ENCODE measurements at regions not wholly inside any gene's neighbourhood (a gene's known extent, or its start where the extent isn't known, plus 50 kb on each side); places are given as distances from the start of the nearest gene placed in this dataset.

DNA sequence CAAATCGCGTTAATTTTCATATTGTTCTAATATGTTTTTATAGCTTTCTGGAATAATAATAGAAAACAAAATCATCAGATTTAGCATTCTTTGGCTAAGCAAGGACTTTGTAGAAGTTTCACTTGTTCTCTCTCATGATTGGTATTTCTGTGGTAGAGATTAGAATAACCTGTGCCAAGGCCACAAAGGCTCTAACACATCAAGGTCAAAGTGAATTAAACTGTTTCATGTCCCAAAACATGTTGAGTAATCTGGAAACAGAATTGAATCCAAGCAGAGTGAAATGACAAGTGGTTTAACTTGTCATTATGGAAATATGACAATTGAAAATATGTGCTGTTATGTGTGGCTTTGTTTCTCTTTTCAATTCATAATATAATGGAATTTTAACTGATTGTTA is 617.4 kb downstream of the CCDC85A start:
- DNase-seq (ENCODE audit: low read depth): no peak

DNA sequence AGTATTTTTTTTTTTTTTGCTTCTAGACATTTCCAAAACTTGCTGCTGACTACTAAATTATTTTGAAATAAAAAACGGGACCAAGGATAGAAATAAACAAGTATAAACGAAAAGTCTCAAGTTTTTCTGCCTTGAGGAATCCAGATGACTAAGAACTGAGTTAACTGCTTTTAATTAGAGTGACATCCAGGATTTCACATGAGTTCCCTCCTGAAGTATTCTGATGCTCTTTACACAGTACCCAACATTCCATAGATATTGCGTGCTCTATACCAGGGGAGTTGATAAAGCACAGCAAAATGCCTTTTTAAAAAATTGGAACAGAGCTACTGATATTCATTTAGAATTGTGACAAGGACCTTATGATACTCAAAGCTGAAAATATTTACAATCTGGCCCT is 618.0 kb downstream of the CCDC85A start:
- no peak for DNase-seq (ENCODE audit: low read depth)

DNA sequence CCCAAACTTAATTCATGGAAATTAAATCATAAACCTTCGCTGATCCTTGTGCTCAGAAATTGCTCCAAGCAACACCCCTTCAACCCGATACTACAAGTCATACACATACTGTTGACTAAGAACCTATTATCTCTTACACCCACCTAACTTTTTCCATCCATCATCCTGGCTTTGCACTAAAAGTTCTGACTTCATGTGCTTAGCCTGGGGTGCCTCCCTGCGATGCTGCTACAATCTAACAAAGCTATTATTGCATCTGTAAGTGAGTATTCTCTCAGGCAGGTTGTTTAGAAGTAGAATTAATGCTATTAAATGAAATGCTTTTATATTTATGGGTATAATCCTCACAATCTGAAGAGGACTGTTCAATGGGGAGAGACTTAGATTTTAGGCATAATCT is 619.8 kb downstream of the CCDC85A start:
- DNase-seq (ENCODE audit: low read depth): no peak

DNA sequence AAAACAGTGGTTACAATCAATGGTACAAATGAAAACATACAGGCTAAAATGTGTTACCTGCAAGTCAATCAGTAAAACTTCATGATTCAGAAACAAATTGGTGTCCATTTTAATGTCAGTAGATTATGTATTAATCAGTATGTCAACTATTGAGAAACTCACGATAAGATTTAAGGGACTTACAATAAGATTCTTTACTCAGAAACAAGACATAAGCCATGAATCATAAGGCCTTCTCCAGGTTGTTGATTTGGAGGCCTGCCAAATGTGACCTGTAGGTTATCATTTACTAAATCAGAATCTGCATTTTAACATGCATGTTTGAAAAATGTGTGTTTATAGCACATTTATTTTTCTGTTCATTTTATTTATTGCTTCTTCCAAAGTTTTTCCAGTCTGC is 623.1 kb downstream of the CCDC85A start:
- DNase-seq (ENCODE audit: low read depth): no peak

DNA sequence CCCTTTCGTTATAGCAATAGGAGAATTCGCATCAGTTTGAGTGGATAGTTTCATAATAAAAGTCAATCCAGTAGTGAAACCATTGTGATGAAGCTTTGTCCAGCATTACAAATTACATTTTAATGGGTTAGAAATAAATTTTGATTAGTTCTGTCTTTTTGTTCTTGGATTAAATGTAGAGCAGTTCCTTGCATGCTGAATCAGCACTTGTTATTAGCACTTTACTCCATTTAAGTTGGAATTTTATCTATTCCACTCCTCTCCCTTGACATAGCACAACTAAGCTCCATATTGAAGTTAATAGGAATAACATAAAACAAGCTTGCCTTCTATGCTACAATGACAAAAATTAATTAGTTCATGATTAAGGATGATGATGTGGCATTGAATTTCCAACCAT is 624.1 kb downstream of the CCDC85A start:
- no peak for DNase-seq (ENCODE audit: low read depth)

DNA sequence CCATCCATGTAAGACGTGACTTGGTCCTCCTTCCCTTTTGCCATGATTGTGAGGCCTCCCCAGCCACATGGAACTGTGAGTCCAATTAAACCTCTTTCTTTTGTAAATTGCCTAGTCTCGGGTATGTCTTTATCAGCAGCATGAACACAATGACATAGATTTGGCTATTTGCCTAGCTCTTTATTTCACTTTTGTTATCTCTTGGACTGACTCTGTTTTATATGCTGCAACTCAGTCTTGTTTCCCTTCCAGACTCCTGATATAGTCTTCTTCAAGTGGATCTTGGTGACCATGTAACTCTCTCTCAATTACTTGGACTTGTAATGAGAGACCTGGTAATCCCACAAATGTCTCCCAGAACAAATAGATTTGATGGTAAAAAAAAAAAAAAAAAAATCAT is 627.6 kb downstream of the CCDC85A start:
- no peak for DNase-seq (ENCODE audit: low read depth)

DNA sequence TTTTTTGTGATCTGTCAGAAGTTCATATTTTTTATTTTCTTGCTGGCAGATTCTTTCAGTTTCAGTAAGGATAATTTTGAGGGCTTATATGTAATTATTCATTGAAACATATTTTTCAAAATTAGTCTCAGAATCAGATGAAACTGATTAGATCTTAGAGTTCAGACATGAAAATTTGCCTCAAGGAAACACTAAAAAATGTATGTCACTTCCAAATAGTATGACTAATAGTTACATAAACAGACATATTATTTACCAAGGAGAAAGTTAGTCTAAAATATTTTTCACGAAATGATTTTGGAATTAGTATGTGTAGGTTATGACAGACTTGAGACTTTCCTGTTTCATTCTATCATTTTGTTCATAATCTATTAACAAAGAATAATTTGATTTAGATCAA is 628.6 kb downstream of the CCDC85A start:
- DNase-seq (ENCODE audit: low read depth): no peak

DNA sequence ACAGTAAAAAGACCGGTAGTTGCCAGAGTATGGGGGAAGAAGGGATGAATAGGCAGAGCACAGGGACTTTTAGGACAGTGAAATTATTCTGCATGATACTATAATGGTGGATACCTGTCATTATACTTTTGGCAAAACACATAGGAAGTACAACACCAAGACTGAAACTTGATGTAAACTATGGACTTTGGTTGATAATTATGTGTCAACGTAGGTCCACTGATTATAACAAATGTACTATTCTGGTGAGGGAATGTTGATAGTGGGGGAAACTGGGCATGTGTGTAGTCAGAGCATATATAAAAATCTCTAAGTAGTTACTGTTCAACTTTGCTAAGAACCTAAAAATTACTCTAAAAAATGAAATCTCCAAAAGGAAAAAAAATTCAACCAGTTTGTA is 629.7 kb downstream of the CCDC85A start:
- no peak for DNase-seq (ENCODE audit: low read depth)

DNA sequence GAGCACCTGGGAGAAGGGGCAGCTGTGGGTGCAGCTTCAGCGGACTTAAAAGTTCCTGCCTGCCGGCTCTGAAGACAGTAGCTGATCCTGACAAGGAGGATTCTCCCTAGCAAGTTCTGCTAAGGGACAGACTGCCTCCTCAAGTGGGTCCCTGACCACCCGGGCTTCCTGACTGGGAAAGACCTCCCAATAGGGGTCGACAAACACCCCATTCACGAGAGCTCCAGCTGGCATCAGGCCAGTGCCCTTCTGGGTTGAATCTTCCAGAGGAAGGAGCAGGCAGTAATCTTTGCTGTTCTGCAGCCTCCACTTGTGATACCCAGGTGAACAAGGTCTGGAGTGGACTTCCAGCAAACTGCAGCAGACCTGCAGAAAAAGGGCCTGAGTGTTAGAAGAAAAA is 632.9 kb downstream of the CCDC85A start:
- no peak for DNase-seq (ENCODE audit: low read depth)

DNA sequence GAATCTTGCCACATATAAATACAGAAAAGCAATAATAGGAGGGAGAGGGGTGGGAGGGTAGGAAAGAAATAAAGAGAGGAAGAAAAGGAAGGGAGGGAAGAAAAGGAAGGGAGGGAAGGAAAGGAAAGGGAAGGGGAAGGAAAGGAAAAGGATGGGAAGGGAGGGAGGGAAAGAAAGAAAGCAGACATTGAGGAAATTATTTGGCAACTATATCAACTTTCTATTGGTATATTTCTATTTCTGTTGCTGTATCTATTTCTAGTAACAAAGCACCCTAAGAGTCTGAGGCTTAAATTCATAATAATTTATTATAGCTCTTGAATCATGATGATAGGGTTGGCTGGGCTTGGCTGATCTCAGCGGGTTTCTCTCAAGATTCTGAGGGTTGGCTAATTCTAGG is 648.0 kb downstream of the CCDC85A start:
- no peak for DNase-seq (ENCODE audit: low read depth)

DNA sequence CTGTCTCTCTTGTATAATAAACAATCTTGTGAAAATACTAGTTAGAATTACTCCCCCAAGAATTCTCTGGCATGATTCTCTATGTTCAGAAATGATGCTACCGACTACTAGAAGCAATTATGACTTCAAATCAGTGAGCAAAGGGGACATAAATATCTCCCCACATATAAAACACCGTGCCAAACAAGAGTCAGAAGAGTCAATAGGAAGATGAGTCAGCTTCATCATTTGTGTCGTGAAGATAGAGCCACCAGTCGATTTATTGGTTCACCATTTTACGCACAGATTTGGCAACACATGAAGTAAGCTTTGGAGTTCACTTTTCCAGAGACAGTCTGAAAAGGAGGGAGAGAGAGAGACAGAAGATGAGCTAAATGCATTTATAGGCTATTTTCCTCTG is 650.9 kb downstream of the CCDC85A start:
- DNase-seq (ENCODE audit: low read depth): no peak

DNA sequence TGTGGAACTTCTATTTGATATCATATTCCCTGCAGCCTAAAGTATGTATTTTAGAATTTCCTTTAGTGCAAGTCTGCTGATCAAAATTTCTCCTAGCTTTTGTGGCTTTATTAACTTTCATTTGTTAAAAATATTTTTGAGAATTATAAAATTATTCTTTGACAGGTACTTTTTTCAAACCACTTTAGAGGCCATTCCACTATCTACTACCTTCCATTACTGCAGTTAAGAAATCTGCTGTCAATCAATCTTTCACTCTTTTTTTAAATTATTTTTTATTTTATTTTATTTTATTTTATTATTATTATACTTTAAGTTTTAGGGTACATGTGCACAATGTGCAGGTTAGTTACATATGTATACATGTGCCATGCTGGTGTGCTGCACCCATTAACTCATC is 656.2 kb downstream of the CCDC85A start:
- DNase-seq (ENCODE audit: low read depth): peak; percentile 7

DNA sequence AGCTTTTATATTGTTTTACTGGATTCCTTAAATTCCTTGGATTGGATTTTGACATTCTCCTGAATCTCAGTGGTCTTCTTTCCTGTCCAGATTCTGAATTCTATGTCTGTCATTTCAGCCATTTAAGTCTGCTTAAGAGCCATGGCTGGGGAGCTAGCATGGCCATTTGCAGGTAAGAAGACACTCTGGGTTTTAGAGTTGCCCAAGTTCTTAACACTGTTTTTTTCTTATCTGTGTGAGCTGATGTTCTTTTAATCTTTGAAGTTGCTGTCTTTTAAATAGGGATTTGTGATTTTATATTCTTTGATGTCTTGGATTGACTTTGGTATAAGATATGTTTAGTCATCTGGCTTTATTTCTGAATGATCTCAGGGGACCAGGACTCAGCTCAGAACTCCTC is 677.2 kb downstream of the CCDC85A start:
- DNase-seq (ENCODE audit: low read depth): no peak

DNA sequence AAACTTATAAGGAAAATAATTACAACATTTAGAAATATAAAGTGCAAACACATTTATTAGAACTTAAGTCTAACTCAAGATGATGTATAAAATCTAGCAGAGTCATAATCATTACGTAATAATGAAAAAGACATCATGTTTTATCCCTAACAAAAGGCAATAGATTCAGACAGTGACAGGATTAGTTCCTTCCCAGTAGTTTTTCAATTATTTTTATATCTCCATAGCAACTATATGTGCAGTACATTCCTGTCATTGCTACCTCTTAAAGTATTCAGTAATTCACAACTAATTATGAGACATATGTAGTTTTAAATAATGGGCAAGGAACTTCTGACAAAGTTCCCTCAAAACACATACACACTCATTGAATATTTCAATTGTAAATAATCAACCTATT is 687.9 kb downstream of the CCDC85A start:
- peak; percentile 18 for DNase-seq (ENCODE audit: low read depth)

DNA sequence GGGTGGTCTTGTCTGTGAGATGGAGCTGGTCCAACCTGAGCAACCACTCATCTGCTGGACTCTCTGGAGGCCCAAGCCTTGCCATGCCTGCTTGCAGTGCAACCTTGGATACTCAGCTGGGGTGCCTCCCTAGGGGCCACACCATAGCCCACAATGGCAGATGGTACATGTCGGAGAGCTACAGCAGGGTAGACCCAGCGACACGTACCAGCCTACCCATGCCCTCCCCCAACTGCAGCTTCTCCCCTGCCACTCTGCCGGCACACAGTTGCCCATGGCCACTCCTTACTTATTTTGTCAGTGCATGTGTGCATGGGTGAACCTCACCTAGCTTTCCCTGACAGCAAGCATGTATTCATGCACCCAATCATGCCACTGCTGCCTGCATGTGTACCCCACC is 690.9 kb downstream of the CCDC85A start:
- no peak for DNase-seq (ENCODE audit: low read depth)

DNA sequence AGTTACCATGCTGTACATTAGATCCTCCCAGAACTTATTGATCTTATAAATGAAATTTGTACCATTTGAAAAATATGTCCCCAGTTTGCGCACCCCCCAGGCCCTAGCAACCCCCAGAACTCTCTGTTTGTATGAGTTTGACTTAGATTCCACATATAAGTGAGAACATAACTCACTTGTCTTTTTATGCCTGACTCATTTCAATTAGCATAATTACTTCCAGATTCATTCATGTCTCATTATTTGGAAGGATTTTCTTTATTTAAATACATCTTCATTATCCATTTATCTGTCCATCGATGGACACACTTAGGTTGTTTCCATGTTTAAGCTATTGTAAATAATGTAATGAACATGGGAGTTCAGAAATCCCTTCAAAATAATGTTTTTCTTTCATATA is 705.9 kb downstream of the CCDC85A start:
- DNase-seq (ENCODE audit: low read depth): no peak

DNA sequence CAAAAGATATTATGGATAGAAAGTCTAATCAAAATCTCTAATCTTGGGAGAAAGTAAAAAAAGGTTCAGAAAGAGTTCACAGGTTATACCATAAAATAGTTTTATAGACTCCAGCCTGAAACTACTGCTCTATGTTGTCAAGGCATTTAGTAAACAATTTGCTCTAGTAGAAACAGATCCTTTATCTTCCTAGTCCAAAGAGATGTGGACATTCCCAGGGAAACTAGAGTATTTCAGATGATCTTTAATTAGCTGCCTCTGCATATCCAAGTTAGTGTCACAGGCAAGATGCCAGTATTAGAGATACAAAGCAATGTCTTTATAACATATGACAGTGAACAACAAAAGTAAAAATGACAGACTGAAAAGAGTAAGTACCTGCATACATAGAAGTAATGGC is 708.6 kb downstream of the CCDC85A start:
- no peak for DNase-seq (ENCODE audit: low read depth)

DNA sequence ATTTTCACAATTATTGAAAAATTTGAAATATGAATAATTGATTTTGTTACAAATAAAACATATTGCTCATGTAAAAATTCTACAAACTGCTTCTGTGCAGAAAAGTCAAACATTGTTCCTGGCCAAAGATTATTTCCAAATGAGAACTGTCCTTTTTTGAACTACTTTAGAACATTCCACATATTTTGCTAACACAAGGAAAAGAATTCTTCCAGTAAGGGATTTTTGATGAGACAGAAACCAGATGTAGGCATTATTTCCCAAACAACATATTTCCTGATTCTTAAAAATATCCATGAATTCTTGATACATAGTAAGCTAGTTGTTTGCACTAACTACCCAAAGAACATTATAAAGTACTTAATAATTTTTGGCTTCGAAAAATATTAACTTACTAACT is 715.2 kb downstream of the CCDC85A start:
- no peak for DNase-seq (ENCODE audit: low read depth)

DNA sequence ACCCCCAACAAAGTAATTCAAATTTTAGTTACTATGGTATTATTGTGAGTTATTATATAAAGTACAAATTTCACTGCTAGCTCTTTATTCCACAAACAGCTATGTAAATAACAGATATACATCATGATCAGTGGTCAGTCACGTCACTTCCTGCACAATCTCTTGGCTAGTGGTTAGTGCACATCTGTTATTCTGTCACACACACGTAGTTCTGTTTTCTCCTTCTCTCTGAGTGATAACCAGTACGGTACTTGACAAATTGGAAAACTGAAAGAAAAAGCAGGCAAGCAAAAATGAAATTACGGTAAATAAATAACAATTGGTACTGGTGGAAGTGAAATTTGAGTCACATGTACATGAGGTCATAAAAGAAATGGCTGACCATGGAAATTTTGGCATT is 728.7 kb downstream of the CCDC85A start:
- DNase-seq (ENCODE audit: low read depth): peak; percentile 29

DNA sequence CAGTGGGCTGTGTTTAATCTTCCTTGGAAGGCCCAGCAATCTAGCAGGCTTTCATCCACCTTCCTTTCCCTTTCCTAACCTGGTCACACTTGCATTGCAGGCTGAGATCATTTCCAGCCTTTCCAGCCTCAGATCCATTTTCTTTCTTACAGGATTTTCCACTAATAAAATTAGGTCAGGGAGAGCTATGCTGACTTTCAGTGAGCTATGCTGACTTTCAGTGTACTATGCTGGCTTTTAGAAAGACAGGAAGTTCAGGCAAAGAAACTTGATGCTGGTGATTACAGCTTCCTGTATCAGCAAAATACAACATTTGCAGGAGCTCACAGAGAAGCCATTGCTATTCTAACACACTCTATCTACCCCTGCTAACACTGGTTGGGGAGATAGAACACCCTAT is 735.0 kb downstream of the CCDC85A start:
- no peak for DNase-seq (ENCODE audit: low read depth)

DNA sequence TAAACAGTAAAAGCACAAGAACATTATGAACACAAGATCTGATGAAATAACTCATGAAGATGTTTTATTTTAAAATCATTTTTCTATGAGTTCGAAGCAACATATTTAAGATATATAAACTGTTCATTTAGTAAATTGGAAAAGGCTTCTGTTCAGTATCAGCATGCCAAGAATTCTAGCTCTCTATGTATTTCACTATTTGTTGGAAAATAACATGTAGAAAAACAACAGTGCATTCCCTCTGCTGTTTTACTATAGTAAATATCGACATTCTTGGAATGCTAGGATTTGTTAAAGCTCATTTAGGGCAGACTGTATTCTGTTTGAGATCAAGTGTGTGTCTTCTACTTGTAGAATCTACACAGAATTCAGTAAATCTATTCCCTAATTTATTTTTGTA is 750.2 kb downstream of the CCDC85A start:
- no peak for DNase-seq (ENCODE audit: low read depth)

DNA sequence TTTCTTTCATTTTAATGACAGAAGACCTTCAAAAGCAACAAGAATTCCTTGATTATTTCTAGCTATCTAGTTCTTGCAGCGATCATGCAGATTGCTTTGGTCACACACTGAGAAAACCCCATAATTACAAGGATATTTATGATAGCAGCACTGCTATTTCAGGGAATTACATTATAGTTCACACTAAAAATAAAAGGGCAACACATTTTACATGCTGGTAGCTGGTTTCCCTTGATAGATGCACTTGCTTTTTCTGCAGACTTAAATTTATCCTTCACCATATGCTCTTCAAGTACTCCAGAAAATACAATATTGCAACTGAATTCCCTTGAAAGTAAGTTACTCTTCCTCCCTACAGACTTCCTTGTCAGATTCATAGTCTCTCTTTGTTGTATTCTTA is 751.1 kb downstream of the CCDC85A start:
- no peak for DNase-seq (ENCODE audit: low read depth)

DNA sequence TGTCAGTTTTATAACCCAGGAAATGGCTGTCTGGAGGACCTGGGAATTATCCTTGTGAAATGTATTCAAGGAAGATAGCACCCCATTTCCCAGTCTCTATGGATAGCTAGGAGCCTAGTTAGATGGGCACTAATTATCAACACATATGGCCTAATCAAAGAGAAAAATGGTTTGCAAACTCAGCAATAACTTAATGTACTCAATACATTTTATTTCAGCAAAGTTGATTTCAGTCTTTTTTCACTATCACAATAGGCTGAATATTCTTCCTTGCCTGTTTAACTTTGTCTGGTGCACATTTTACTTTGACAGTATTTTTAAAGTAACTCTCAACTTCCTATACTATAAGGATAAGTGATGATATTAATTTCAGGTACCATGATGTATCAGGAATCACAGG is 756.3 kb downstream of the CCDC85A start:
- DNase-seq (ENCODE audit: low read depth): no peak

DNA sequence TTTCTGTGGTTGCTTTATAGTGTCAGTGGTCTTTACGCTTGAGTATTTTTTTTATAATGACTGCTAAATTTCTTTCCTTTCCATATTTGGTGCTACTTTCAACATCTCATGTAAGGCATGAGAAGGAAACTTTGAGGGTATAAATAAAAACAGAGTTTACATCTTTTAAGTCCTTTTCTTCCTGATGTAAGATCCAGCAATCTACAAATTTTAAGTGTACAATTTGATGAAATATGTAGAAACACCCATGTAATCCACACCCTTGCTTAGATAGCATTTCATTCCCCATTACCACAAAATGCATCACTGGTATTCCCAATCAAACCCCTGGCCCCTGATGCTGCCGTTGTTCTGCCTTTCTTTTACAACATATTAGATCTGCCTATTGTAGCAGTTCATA is 769.1 kb downstream of the CCDC85A start:
- DNase-seq (ENCODE audit: low read depth): no peak

DNA sequence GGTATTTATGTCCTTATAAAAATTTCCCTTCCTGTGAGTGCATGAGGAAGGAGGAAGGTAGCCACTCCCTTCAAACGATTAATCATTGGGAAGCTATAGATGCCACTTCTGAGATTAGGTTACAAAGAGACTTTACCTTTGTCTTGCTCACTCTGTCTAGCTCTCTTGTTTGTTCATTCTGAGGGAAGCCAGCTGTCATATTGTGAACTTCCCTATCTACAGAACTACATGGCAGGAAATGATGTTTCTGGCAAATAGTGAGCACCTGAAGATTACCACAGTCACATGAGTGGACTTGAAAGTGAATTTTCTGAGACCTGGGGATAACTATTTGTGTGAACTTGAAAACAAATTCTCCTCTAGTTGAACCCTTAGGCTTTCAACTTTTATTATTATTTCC is 776.8 kb downstream of the CCDC85A start:
- no peak for DNase-seq (ENCODE audit: low read depth)
